Vagina (tissue), 2 donors: ENCODE measurements at regions not wholly inside any gene's neighbourhood (a gene's known extent, or its start where the extent isn't known, plus 50 kb on each side); places are given as distances from the start of the nearest gene placed in this dataset.

ENCODE experiments used
- DNase-seq, 2 donors: peaks; one replicate each; pipeline ENCODE4 v3.0.0-alpha.2; 2017; ENCODE audit errors: extremely low spot score in 2 of 2
- H3K27ac ChIP-seq: fragments of 200-600 bp; sonication (generic); one replicate; pipeline ENCODE4 v1.5.1; 2019
- H3K27me3 ChIP-seq: fragments of 200-600 bp; sonication (generic); one replicate; pipeline ENCODE4 v1.5.1; 2019
- H3K36me3 ChIP-seq, 2 donors: fragments of 200-600 bp; sonication (generic); one replicate each; pipeline ENCODE4 v1.5.1; 2017 to 2019
- H3K4me1 ChIP-seq: fragments of 200-600 bp; sonication (generic); one replicate; pipeline ENCODE4 v1.5.1; 2019
- H3K4me3 ChIP-seq, 2 donors: fragments of 200-600 bp; sonication (generic); 1 replicate in 1 of 2; 2 replicates in 1 of 2; pipeline ENCODE4 v1.5.1; 2016 to 2019
- H3K9me3 ChIP-seq: fragments of 200-600 bp; sonication (generic); one replicate; pipeline ENCODE4 v1.5.1; 2019
- CTCF ChIP-seq, 3 experiments: fragments of 450-650 bp in 2 of 3; fragments of 200-600 bp in 1 of 3; sonication (generic) in 1 of 3; IDR thresholded peaks; one replicate each; pipeline ENCODE4 v1.5.1; 2017 to 2019; ENCODE audit warnings: antibody characterized with exemption in 3 of 3, mild to moderate bottlenecking in 2 of 3, moderate library complexity in 2 of 3
- POLR2A ChIP-seq, 2 donors: fragments of 450-650 bp; IDR thresholded peaks; one replicate each; pipeline ENCODE4 v1.6.1; 2017; ENCODE audit warnings: antibody characterized with exemption in 2 of 2, mild to moderate bottlenecking in 2 of 2, moderate library complexity in 2 of 2
- POLR2AphosphoS5 ChIP-seq, 2 donors: sonication (generic); formaldehyde crosslinking; IDR thresholded peaks; one replicate each; pipeline ENCODE4 v1.9.0; 2017; ENCODE audit warnings: antibody characterized with exemption in 2 of 2, mild to moderate bottlenecking in 2 of 2, low read depth in 1 of 2; ENCODE audit not compliant: insufficient read depth in 1 of 2
- intact Hi-C: fragments of 100-400 bp; cut with DNase I; formaldehyde crosslinking; loops from one replicate; pipeline ENCODE4 v1.15.1; 2023

GRCh38 chr2:59998324-59998723, 555.1 kb downstream of the BCL11A start:
- intact Hi-C loops, result no loop called here
- TF ChIP-seq CTCF (IDR thresholded peaks at IDR 0.05), result no peak
- Histone ChIP-seq H3K27me3 (no peaks in the 10 kb centered on the region), H3K27ac (no peak overlapping the region), H3K4me3 (no peak overlapping the region), H3K36me3 (no peaks in the 10 kb centered on the region), H3K9me3 (no peaks in the 10 kb centered on the region), H3K4me1 (no peaks in the 10 kb centered on the region)
- DNase-seq, result no peak

GRCh38 chr2:59997371-59997770, 556.1 kb downstream of the BCL11A start:
- Histone ChIP-seq H3K9me3 (no peaks in the 10 kb centered on the region), H3K4me1 (no peaks in the 10 kb centered on the region), H3K4me3 (no peak overlapping the region), H3K36me3 (no peaks in the 10 kb centered on the region), H3K27me3 (no peaks in the 10 kb centered on the region), H3K27ac (no peak overlapping the region)
- DNase-seq, result no peak
- intact Hi-C loops, result no loop called here
- no peak for TF ChIP-seq POLR2AphosphoS5 (IDR thresholded peaks at IDR 0.05; ENCODE audit: insufficient read depth in 1 of 2, low read depth in 1 of 2)
- TF ChIP-seq POLR2A (IDR thresholded peaks at IDR 0.05), result no peak
- TF ChIP-seq CTCF (IDR thresholded peaks at IDR 0.05), result no peak

GRCh38 chr2:59996855-59997254, 556.6 kb downstream of the BCL11A start:
- no peaks in the 10 kb centered on the region for H3K36me3 ChIP-seq
- H3K27ac ChIP-seq, result no peak overlapping the region
- intact Hi-C loops, result no loop called here
- no peaks in the 10 kb centered on the region for H3K27me3 ChIP-seq
- H3K9me3 ChIP-seq, result no peaks in the 10 kb centered on the region
- TF ChIP-seq POLR2A (IDR thresholded peaks at IDR 0.05) (no peak), POLR2AphosphoS5 (IDR thresholded peaks at IDR 0.05; ENCODE audit: insufficient read depth in 1 of 2, low read depth in 1 of 2) (no peak), CTCF (IDR thresholded peaks at IDR 0.05) (no peak)
- H3K4me1 ChIP-seq, result no peaks in the 10 kb centered on the region
- DNase-seq, result no peak
- no peak overlapping the region for H3K4me3 ChIP-seq

- Histone ChIP-seq H3K27me3 (no peaks in the 10 kb centered on the region), H3K27ac (no peak overlapping the region), H3K9me3 (no peaks in the 10 kb centered on the region), H3K36me3 (no peaks in the 10 kb centered on the region), H3K4me1 (no peaks in the 10 kb centered on the region), H3K4me3 (no peak overlapping the region)
- intact Hi-C loops, result no loop called here
- DNase-seq, result no peak
- TF ChIP-seq POLR2AphosphoS5 (IDR thresholded peaks at IDR 0.05; ENCODE audit: insufficient read depth in 1 of 2, low read depth in 1 of 2) (no peak), POLR2A (IDR thresholded peaks at IDR 0.05) (no peak), CTCF (IDR thresholded peaks at IDR 0.05) (no peak)
Observed at GRCh38 chr2:59993726-59994125, 559.7 kb downstream of the BCL11A start.

- Histone ChIP-seq H3K27ac (no peak overlapping the region), H3K4me1 (no peaks in the 10 kb centered on the region), H3K27me3 (no peaks in the 10 kb centered on the region), H3K9me3 (no peaks in the 10 kb centered on the region), H3K36me3 (no peaks in the 10 kb centered on the region), H3K4me3 (no peak overlapping the region)
- no peak for TF ChIP-seq CTCF (IDR thresholded peaks at IDR 0.05)
- TF ChIP-seq POLR2AphosphoS5 (IDR thresholded peaks at IDR 0.05; ENCODE audit: insufficient read depth in 1 of 2, low read depth in 1 of 2), result no peak
- no peak for TF ChIP-seq POLR2A (IDR thresholded peaks at IDR 0.05)
- intact Hi-C loops, result no loop called here
- no peak for DNase-seq
Observed at GRCh38 chr2:59988341-59988740, 565.1 kb downstream of the BCL11A start.
